ENCODE measurements at regions not wholly inside any gene's neighbourhood (a gene's known extent, or its start where the extent isn't known, plus 50 kb on each side); places are given as distances from the start of the nearest gene placed in this dataset.
"Not testable (repeated sequence)": the region's sequence is repeated elsewhere in the genome, so short reads cannot be mapped to it uniquely, and the experiment has no call there.

DNA sequence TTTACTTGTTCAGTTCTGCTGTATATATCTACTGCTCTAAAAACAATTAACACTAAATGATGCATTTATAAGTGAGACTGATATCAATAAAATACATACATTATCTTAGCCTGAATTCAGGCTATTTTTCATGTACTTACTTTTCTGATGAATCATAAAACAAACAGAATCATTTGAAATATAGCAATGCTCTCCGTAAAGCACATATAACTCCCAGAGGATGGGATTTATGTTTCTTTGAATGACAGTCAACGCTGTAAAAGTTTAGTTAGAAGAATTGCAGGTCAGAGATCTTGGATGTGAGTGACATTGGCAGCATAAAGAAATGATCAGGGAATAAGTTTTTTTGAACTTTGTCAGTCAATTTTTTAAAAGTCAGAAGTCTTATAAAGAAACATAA lies 740.2 kb upstream of the NOVA1 start:
- no peak for ATAC-seq
- DNase-seq (ENCODE audit: low spot score): no peak

DNA sequence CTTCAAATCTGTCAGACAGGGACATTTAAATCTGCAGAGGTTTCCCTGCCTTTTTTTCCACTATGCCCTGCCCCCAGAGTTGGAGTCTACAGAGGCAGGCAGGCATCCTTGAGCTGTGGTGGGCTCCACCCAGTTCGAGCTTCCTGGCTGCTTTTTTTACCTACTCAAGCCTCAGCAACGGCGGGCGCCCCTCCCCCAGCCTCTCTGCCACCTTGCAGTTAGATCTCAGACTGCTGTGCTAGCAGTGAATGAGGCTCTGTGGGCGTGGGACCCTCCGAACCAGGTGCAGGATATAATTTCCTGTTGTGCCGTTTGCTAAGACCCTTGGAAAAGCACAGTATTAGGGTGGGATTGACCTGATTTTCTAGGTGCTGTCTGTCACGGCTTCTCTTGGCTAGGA lies 765.2 kb upstream of the NOVA1 start:
- ATAC-seq; DNase-seq (ENCODE audit: low spot score): not testable (repeated sequence)

DNA sequence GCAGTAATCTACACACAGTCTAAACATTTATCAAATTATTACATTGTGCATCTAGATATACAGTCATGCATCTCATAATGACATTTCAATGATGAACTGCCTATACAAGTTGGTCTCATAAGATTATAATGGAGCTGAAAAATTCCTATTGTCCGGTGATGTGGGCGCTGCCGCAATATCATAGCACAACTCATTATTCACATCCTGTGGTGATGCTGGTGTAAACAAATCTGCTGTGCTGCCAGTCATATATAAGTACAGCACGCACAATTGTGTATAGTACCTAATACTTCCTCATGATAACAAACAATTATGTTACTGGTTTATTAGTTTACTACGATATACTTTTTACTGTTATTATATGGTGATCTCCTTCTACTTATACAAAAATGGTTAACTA lies 768.8 kb upstream of the NOVA1 start:
- DNase-seq (ENCODE audit: low spot score) (no peak), ATAC-seq (no peak)

DNA sequence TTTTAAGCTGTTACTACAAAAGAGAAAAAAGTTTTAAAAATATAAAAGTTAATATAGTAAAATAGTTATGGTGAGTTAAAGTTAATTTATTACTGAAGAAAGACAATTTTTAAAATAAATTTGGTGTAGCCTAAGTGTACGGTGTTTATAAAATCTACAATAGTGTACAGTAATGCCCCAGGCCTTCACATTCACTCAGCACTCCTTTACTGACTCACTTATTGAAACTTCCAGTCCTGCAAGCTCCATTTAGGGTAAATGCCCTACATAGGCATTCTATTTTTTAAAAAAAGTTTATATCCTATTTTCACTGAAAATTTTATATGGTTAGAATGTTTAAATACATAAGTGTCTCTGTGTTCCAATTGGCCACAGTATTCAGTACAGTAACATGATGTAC lies 769.5 kb upstream of the NOVA1 start:
- ATAC-seq (no peak), DNase-seq (ENCODE audit: low spot score) (no peak)

DNA sequence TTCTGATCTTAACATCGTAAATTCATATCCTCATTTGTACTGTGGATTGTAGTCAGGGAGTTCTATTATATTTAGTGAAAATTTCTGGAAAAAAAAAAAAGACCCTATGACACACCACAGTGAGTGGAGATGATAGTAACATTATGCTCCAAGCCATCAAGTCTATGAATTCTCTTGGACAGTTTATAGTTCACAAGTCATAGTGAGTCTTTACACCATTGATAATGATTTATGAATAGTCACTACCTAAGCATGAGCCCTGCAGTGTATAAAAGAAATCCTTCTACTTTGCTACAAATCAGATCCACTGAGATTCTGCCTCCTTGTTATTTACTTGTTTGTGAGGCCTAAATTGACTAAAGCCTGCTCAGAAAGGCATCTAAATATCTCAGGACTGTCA lies 772.2 kb upstream of the NOVA1 start:
- ATAC-seq (no peak), DNase-seq (ENCODE audit: low spot score) (no peak)

DNA sequence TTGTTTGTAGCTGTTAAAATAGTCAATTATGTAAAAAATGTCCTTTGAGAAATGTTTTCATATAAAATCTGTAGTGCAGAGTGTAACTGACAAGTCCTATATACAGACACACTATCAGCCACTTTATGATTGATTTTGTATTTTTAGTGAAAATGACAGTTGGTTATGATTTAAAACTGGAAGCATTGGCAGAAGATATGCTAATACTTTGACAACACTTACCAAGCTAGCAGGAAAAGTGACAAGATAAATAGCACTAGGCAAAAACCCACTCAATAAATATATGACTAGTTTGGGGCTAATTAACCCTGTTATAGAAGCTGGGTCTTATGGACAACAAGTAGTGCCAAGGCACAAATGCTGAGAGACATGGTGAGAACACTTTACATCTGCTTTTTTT lies 772.9 kb upstream of the NOVA1 start:
- ATAC-seq (no peak), DNase-seq (ENCODE audit: low spot score) (no peak)

DNA sequence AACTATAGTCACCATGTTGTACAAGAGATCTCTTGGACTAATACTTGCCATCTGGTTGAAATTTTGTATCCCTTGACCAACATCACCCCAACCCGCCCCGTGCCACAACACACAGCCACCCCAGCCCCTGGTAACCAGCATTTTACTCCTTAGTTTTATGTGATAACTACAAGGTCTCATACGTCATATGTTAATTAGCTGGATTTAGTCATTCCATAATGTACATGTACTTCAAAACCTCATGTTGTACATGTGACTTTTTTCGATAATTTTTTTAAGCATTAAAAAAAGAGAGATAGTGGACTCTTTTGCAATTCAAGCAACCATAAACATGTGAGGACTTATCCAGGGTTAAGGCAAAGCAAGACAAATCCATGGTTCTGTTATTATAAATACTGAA lies 773.4 kb upstream of the NOVA1 start:
- no peak for ATAC-seq

DNA sequence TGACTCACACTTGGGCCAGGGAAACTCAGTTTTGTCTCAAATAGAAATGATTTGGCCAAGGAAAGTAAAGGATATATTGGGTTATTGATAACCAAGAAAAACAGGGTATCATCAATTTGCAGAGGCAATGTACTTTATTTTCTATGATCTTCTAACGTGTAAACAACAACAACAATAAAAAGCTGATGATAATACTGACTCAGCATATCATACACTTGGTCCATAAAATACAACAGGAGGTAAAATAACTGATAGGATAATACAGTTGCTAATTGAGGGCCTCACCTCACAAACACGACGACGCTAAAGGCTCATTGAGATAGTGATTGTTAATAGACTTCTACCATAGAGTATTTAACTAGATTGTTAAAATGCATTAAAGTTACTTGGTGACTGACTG lies 774.0 kb upstream of the NOVA1 start:
- ATAC-seq (no peak), DNase-seq (ENCODE audit: low spot score) (no peak)

More for the DNA sequence above, 773.4 kb upstream of the NOVA1 start:
- no peak for DNase-seq (ENCODE audit: low spot score)

DNA sequence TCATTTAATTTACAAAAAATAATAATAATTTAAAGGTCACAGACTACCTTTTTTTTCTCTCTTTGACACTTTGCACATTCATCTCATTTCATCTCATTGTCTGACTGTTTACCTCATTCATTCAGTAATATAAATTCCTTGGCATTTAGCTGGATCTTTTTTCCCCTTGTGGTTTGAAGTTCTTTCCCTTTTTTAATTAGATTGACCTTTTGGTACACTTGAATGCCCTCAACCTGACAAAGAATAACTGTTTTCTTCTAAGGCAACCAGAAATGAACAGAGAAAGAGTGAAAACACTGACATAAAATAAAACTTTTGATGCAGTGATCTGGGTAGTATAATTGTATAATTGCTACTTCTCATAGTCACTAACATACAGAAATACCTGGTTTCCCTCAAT lies 774.9 kb upstream of the NOVA1 start:
- DNase-seq (ENCODE audit: low spot score): no peak
- no peak for ATAC-seq

DNA sequence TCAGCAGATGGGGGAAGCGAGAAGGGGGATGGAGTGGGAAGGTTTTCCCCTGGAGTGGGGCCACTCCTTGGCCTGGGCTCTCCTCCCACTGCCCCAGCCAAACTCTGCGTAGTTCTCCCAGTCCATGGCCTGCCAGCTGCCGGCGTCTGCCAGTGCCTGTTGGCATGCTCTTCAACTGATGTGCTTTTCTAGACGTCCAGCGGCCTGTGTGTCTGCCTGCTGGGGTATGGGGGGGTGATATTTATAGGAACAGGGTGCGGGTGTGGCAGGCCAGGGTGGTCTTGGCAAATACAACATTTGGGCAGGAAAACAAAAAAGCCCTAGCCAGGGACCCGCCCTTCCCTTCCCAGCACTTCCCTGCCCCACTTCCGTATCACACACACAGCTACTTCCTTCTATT lies 786.3 kb upstream of the NOVA1 start:
- ATAC-seq (no peak), DNase-seq (ENCODE audit: low spot score) (no peak)

DNA sequence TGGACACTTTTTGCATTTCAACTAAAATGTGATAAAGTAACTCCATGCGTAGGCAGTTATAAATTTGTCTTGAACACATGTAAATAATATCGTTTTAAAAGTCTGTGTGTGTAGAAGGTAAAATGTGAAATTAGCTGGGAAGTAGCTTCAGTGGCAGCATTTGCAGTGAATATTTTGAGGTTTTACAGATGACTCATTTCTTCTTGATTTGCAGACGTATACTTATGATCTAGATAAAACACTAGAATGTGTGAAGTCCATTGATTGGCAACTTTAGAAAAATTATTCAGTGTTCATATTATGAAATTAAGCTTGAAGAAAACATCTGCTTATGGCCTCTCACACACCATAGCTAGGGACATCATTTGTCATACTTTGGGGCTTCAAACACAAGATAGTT lies 788.6 kb upstream of the NOVA1 start:
- ATAC-seq (no peak), DNase-seq (ENCODE audit: low spot score) (no peak)

DNA sequence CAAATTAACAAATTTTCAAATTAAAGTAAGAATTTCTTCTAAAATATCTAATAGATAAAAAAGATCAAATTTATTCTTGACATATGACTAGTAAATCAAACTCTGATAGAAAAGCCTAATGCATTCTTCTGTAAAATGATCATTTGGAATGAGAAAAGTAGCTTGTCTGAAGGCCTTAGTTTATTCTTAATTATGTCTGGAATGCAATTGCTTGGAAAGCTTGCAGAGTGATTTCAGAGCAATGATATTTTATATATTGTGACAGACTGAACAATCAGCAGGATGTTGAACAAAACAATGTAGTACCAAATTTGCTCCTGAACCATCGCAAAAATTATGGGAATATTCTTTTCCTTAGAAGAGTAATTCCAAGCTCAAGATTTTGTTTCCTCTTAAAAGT lies 789.6 kb upstream of the NOVA1 start:
- no peak for DNase-seq (ENCODE audit: low spot score)
- no peak for ATAC-seq

DNA sequence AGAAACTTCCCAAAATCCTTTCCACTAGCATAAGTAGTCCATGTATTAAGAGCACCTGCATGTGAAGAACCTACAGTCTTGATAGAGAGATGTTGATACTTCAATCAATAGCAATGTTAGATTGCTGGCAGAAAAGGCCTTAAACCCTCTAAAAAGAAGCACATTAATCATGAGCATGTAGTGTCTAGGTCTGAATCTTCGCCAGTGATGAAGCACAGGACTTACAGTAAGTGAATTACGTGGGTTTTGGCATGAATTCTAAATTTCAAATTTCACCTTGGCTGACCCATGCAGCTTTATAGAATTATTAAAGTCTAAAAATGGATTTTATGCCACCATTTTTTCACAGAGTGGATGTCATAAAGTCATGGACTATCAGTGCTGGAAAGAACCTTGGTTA lies 791.6 kb upstream of the NOVA1 start:
- ATAC-seq: no peak

DNA sequence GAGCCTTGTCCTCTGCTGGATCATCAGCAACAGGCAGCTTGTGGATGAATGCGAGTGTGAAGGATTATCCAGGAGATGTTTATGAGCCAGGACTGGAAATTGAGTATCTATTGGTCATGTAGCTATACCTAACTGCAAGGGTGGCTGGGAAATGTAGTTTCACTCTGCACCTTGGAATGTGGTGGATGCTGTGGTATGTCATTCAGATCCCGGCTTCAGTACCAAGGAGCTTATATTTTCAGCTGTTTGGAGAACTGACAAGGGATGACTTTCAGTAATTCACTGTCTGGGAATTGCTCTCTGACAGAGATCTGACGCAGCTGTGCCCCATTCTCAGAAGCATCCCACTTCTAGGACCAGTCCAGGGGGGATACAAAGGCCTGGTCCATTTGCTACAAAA lies 792.3 kb upstream of the NOVA1 start:
- ATAC-seq (no peak), DNase-seq (ENCODE audit: low spot score) (no peak)

More for the DNA sequence above, 791.6 kb upstream of the NOVA1 start:
- no peak for DNase-seq (ENCODE audit: low spot score)

DNA sequence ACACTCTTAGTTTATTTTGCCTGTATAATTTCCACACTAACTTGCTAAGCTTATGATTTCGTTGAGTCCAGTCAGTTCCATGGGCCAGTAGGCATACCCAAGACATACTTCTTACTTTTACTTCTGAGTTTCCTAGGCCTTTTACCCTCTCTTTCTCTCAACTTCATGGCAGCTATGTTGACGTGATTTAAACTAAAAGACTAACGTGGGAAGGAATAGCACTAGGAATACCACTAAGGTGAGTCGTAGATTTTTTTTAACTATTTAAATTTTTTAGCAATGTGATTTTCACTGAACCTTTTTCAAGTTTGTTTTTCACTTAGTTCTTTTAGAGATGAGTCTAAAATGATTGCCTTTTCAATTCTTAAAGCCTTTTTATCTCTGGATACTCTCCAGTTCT lies 793.5 kb upstream of the NOVA1 start:
- no peak for ATAC-seq
- DNase-seq (ENCODE audit: low spot score): no peak

DNA sequence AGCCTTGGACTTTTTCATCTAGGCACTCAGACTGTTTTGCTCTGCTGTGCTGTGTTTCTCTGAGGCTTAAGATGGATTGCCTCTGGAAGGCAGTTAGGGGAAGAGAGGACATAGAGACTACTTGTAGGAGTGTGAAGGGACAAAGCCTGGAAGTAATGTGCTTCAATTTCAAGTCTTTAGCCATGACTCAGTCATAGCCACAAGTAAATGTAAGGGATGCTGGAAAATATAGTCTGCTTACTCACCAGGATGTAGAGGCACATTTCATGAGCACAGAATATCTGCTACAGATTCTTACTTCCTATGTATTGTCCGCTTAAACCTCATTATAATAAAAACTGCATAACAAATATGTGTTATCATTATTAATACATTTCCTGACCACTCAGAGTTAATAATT lies 794.3 kb upstream of the NOVA1 start:
- no peak for DNase-seq (ENCODE audit: low spot score)
- no peak for ATAC-seq

DNA sequence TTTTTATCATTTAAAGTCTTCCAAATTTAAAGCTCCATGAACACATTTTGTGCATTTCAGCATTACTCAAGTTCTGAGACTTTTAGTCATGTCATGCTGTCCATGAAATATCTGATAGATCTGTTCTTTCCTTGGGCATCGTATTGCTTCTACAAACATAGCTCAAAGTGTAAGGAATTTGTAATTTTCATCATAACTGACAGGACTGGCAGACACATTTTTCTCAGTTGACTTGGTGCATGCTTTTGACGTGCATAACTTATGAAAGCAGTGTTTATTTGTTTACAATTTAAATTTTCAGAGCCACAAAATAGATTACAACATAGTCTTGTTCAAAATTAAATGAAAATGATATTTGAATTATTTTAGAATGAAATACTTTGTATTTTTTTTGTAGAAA lies 812.1 kb upstream of the NOVA1 start:
- DNase-seq (ENCODE audit: low spot score) (no peak), ATAC-seq (no peak)

DNA sequence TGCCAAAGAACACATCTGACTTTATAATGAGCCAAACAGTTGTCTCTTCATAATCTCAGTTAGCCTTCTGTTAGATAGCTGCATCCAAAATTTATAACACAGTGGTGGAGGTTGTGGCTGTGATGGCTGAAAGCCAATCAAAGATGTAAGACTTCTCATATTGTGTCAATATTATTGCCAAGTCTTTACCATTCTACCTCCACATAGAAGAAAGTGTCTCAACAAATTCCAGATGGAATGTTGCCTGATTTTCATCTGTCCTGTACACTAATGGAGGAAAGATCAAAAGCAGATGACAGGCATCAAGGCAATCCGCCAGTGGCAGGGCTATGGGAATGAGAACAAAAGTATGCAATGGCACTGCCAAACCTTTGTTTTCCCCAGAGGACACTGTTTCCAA lies 813.1 kb upstream of the NOVA1 start:
- DNase-seq (ENCODE audit: low spot score) (no peak), ATAC-seq (no peak)

DNA sequence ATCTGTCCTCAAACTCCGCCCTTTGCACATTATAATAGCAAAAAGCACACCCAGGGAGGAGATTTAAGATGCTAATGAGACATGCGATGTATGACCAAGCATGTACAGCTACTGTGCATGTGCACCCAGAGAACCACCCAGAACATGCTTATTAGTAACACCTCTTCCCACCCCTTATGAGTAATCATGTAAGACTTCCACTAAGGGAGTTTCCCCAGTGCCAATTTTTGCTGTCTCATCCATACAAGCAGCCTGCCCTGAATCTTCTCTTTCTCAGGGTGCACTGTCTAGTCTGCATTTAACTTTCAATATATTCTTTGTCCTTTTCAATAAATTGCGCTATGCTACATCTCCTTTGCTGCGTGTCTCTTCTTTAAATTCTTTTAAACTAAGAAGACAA lies 830.0 kb upstream of the NOVA1 start:
- DNase-seq (ENCODE audit: low spot score): no peak

DNA sequence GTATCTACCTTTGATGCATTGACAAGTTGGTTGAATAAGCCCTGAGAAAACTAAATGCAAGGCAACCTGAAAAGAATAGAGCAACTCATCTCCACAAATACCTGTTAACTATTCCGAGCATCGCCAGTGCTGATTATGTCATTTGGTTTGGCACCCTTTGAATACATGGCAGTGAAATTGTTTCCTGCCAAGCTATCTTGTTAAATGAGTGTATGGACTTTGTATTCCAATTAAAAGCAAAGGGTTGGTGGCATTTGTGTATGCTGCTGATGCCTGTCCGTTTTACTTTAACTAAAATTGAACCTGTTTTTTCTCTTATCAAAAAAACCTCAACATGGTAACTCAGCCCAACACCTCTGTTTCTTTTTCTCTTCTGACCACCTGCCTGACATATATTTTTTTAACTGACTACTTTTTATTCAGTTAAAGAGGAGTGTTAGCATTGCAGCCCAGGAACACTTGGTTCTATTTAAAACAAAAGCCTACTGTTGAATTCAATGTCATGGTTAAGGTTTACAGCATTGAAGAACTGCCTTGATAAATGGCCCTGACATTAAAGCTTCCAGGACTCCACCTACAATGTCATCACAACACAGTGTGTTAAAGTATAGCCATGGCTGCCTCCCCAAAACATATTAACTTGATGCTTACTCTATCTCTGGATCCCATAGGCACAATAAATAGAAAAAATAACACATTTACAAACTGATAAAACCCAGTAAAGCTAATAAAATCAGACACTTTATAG lies 838.3 kb upstream of the NOVA1 start:
- DNase-seq (ENCODE audit: low spot score): no peak
- no peak for ATAC-seq

More for the DNA sequence above, 830.0 kb upstream of the NOVA1 start:
- no peak for ATAC-seq

DNA sequence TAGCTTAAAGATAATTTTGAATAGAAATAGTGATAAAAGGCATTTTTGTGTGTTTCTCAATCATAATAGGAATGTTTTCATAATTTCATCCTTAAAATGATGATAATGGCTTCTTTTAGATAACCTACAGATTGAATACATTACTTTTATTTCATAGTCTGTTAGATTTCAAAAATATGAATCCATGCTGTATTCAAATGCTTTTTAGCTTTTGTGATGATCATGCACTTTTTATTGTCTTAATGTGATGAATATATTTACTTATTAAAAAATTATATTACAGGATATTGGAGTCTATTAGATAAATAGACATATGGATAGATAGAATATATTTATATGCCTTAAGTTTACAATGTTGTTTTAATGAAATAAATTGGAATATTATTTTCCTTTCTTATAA lies 886.8 kb upstream of the NOVA1 start:
- no peak for ATAC-seq

DNA sequence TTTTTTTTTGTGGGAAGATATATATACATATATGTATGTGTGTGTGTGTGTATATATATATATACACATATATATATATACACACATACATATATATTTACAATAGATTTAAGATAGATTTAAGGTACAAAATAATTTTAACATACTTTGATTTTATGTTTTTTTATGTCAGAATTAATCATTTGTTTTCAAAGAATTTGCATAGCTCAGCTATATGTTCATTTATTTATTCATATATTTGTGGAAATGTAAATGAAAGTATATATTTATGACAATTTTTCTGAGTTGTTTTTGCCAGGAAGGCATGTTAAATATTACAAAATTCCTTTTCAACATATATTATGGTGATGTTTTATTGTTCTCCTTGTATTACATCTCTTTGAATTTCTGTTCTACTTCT lies 887.4 kb upstream of the NOVA1 start:
- DNase-seq (ENCODE audit: low spot score) (no peak), ATAC-seq (no peak)

More for the DNA sequence above, 886.8 kb upstream of the NOVA1 start:
- no peak for DNase-seq (ENCODE audit: low spot score)

DNA sequence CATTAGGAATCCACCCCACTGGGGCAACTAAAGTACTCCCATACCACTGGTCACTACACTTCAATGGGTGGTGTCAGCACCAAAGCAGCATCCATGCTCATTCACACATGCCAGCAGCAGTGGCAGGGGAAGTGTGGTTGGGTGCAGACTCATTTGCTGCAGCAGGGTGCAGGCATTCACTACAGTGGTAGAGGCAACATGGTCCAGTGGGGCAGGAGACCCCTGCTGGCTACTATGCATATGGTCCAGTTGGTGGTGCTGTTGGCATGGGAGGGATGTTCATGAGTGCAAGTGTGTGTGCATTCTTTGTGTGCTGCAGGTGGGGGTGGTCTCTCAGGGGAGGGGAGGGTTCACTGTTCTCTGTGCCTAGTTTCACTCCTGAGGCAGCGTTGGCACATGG lies 908.4 kb upstream of the NOVA1 start:
- ATAC-seq (no peak), DNase-seq (ENCODE audit: low spot score) (no peak)

Measured in left lobe of liver (tissue), 2 donors.